PC-9 (cell line): ENCODE measurements at regions not wholly inside any gene's neighbourhood (a gene's known extent, or its start where the extent isn't known, plus 50 kb on each side); places are given as distances from the start of the nearest gene placed in this dataset.

Experiments used
- BruUV-seq: library from RNA; stranded (reverse); fragments of 400-500 nt; replicated peaks from 2 replicates; lab custom pipeline; 2021; lab: Mats Ljungman, UMichigan
- CTCF ChIA-PET: fragments of 300-600 bp; sonication (Branson Sonifier 250); formaldehyde crosslinking; loops from one replicate; lab custom pipeline; 2022; ENCODE audit warnings: antibody characterized with exemption; lab: Charles Lee
- POLR2A ChIA-PET: fragments of 300-600 bp; sonication (Branson Sonifier 250); formaldehyde crosslinking; loops from one replicate; lab custom pipeline; 2022; ENCODE audit warnings: antibody characterized with exemption; ENCODE audit not compliant: unreplicated experiment; lab: Charles Lee
- DNase-seq, 2 experiments: peaks; one replicate each; pipeline versions ENCODE4 v3.0.0 to v3.0.0-alpha.2; 2015 to 2022; ENCODE audit warnings: mixed read lengths in 1 of 2
- H2AFZ ChIP-seq: fragments of 200-600 bp; sonication (generic); 2 replicates; pipeline ENCODE4 v1.8.1; 2017; ENCODE audit warnings: antibody characterized with exemption
- H3F3A ChIP-seq: fragments of 200-600 bp; sonication (generic); 2 replicates; pipeline ENCODE4 v1.8.1; 2017; ENCODE audit warnings: antibody characterized with exemption, mild to moderate bottlenecking, low read depth; ENCODE audit not compliant: insufficient read depth
- H3K27ac ChIP-seq: fragments of 200-600 bp; sonication (generic); 2 replicates; pipeline ENCODE4 v1.6.1; 2016; ENCODE audit warnings: mixed run types
- H3K27me3 ChIP-seq: fragments of 200-600 bp; sonication (generic); 2 replicates; pipeline ENCODE4 v1.6.1; 2016; ENCODE audit warnings: low read depth, mixed run types; ENCODE audit not compliant: insufficient read depth
- H3K36me3 ChIP-seq: fragments of 200-600 bp; sonication (generic); 2 replicates; pipeline ENCODE4 v1.6.1; 2016; ENCODE audit warnings: low read depth, mixed run types
- H3K4me1 ChIP-seq: fragments of 200-600 bp; sonication (generic); replicated peaks from 2 replicates; pipeline ENCODE4 v1.6.1; 2016; ENCODE audit warnings: mixed run types; ENCODE audit not compliant: insufficient read depth
- H3K4me2 ChIP-seq: fragments of 200-600 bp; sonication (generic); 2 replicates; pipeline ENCODE4 v1.6.1; 2017; ENCODE audit warnings: mixed run types
- H3K4me3 ChIP-seq: fragments of 200-600 bp; sonication (generic); 2 replicates; pipeline ENCODE4 v1.6.1; 2016; ENCODE audit warnings: mixed run types
- H3K79me2 ChIP-seq: fragments of 200-600 bp; sonication (generic); 2 replicates; pipeline ENCODE4 v1.6.1; 2017; ENCODE audit warnings: low read depth, mixed run types
- H3K9me2 ChIP-seq: fragments of 200-600 bp; sonication (generic); 2 replicates; pipeline ENCODE4 v1.8.1; 2017; ENCODE audit warnings: mild to moderate bottlenecking; ENCODE audit not compliant: insufficient read depth
- H3K9me3 ChIP-seq: fragments of 200-600 bp; sonication (generic); 2 replicates; pipeline ENCODE4 v1.8.1; 2016; ENCODE audit warnings: low read depth; ENCODE audit not compliant: insufficient read depth
- H4K20me1 ChIP-seq: fragments of 200-600 bp; sonication (generic); 2 replicates; pipeline ENCODE4 v1.8.1; 2017; ENCODE audit not compliant: insufficient read depth
- EZH2 ChIP-seq: fragments of 200-600 bp; sonication (generic); IDR thresholded peaks from 2 replicates; pipeline ENCODE4 v1.8.0; 2017; ENCODE audit warnings: antibody characterized with exemption, low read depth
- intact Hi-C: fragments of 100-400 bp; cut with micrococcal nuclease; formaldehyde crosslinking; loops from one replicate; pipeline ENCODE4 v1.10.0; 2022; ENCODE audit not compliant: unreplicated experiment
- TF ChIP-seq, protein P1 (sequence below): fragments of 200-600 bp; sonication (generic); conservative IDR thresholded peaks from 2 replicates; pipeline ENCODE4 v1.6.1; 2017; ENCODE audit warnings: mixed run types, antibody characterized with exemption, mild to moderate bottlenecking, moderate library complexity

DNA sequence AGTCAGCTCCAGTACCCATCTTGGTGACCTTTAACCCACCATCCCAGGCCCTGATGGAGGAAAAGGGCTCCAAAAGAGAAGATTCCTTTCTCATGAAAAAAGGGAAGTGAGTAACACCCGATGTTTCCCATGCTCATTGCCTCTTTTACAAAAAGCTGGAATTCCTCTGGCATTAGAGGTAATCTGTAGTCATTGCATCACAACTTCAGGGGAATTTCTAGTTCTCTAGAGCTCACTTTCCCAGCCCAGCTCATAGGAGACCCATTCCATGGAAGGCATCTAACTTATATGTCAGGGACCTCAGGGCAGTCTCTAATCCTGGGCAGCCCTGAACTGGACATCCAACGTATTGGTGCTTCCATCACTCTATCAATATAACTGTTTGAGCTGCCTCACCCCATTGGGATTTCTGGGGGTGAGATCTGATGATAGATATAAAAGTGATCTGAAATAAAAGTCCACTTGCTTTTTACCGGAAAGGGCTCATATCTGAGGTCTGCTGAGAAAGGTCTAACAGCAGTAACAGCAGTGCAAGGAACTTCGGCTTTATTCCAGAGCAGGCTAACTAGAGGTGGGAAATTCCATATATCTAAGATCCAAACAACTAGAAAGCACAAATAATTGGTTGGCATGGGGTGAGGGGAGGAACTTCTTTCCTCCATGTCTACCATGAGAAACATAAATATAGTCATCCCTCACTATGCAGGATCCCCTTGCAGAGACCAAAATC lies 106.1 kb downstream of the ETAA1 start:
- Histone ChIP-seq H3K27ac (no peak overlapping the region), H3K9me3 (no peaks in the 10 kb centered on the region), H3K79me2 (no peaks in the 10 kb centered on the region), H3K36me3 (no peaks in the 10 kb centered on the region), H3K4me1 (no peaks in the 10 kb centered on the region), H2AFZ (no peak overlapping the region), H3K4me2 (no peak overlapping the region), H3K27me3 (no peaks in the 10 kb centered on the region), H3F3A (no peaks in the 10 kb centered on the region), H3K9me2 (no peaks in the 10 kb centered on the region), H4K20me1 (no peaks in the 10 kb centered on the region), H3K4me3 (no peak overlapping the region)
- intact Hi-C loops, result no loop called here
- CTCF ChIA-PET, result no interaction called here
- DNase-seq, result no peak
- no peak for TF ChIP-seq EZH2
- TF ChIP-seq, protein P1, sequence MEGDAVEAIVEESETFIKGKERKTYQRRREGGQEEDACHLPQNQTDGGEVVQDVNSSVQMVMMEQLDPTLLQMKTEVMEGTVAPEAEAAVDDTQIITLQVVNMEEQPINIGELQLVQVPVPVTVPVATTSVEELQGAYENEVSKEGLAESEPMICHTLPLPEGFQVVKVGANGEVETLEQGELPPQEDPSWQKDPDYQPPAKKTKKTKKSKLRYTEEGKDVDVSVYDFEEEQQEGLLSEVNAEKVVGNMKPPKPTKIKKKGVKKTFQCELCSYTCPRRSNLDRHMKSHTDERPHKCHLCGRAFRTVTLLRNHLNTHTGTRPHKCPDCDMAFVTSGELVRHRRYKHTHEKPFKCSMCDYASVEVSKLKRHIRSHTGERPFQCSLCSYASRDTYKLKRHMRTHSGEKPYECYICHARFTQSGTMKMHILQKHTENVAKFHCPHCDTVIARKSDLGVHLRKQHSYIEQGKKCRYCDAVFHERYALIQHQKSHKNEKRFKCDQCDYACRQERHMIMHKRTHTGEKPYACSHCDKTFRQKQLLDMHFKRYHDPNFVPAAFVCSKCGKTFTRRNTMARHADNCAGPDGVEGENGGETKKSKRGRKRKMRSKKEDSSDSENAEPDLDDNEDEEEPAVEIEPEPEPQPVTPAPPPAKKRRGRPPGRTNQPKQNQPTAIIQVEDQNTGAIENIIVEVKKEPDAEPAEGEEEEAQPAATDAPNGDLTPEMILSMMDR, result no peak
- no TSS peak for BruUV-seq
- POLR2A ChIA-PET, result no interaction called here

GRCh38 chr2:67510745-67511144 lies 113.6 kb downstream of the ETAA1 start:
- ChIA-PET POLR2A (no interaction called here), CTCF (no interaction called here)
- Histone ChIP-seq H3K27ac (no peak overlapping the region), H3K4me3 (no peak overlapping the region), H3K4me2 (no peak overlapping the region), H3K4me1 (no peaks in the 10 kb centered on the region), H3K36me3 (no peaks in the 10 kb centered on the region), H3K79me2 (no peaks in the 10 kb centered on the region), H3K27me3 (no peaks in the 10 kb centered on the region), H3K9me2 (no peaks in the 10 kb centered on the region; the same call in 1 of the 2 replicates), H3K9me3 (no peaks in the 10 kb centered on the region), H3F3A (no peaks in the 10 kb centered on the region), H4K20me1 (no peaks in the 10 kb centered on the region), H2AFZ (no peak overlapping the region)
- TF ChIP-seq, protein P1, result no peak
- TF ChIP-seq EZH2, result no peak
- intact Hi-C loops, result loop anchor here (10.0 kb wide), 1 partner anchor 356 kb away; no protein-coding TSS in a partner anchor
- BruUV-seq, result no TSS peak
- no peak for DNase-seq

DNA sequence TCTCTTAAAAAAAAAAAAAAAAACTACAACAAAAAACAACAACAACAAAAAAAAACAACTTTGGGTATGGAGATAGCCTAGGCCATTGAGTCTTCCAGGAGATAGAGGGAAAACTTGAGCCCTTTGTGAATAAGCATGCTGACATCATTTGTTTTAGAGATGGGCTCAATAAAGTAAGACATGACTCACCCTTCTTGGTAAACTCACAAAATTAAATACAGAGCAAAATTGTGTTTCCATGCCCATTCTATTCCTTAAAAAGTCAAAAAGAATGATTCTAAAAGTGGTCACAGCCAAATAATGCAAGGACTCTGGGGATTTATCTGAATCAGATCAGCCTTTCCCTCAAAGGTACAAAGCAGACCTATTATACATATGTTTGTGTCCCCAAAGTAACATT lies 117.4 kb downstream of the ETAA1 start:
- H3K4me1 ChIP-seq, result no peaks in the 10 kb centered on the region
- no peaks in the 10 kb centered on the region for H3K36me3 ChIP-seq
- H3K4me3 ChIP-seq, result no peak overlapping the region
- H3K27me3 ChIP-seq, result no peaks in the 10 kb centered on the region
- H3K9me2 ChIP-seq, result no peaks in the 10 kb centered on the region
- no peaks in the 10 kb centered on the region for H3K9me3 ChIP-seq
- intact Hi-C loops, result loop anchor here (10.0 kb wide), 1 partner anchor 360 kb away; no protein-coding TSS in a partner anchor
- no peaks in the 10 kb centered on the region for H4K20me1 ChIP-seq
- POLR2A ChIA-PET, result no interaction called here
- no peaks in the 10 kb centered on the region for H3F3A ChIP-seq
- H3K79me2 ChIP-seq, result no peaks in the 10 kb centered on the region
- no peak overlapping the region for H3K4me2 ChIP-seq
- TF ChIP-seq, protein P1, result no peak
- TF ChIP-seq EZH2, result no peak
- no peak overlapping the region for H3K27ac ChIP-seq
- no peak for DNase-seq
- CTCF ChIA-PET, result no interaction called here
- no TSS peak for BruUV-seq
- H2AFZ ChIP-seq, result no peak overlapping the region
